IPS DF 6.9 (cell line): ENCODE measurements at regions not wholly inside any gene's neighbourhood (a gene's known extent, or its start where the extent isn't known, plus 50 kb on each side); places are given as distances from the start of the nearest gene placed in this dataset.

Experiments used
- DNase-seq: peaks from one replicate; pipeline ENCODE4 v3.0.0-alpha.2; 2013; ENCODE audit warnings: low read depth, low spot score
- H3K27ac ChIP-seq: one replicate; pipeline ENCODE4 v1.5.1; 2013; ENCODE audit warnings: low read length, control low read depth
- H3K27me3 ChIP-seq: 2 replicates; pipeline ENCODE4 v1.6.1; 2013; ENCODE audit warnings: mild to moderate bottlenecking, low read length; ENCODE audit not compliant: control insufficient read depth, insufficient read depth
- H3K36me3 ChIP-seq: 2 replicates; pipeline ENCODE4 v1.6.1; 2013; ENCODE audit warnings: low read length; ENCODE audit not compliant: control insufficient read depth, insufficient read depth
- H3K4me1 ChIP-seq: 2 replicates; pipeline ENCODE4 v1.6.1; 2013; ENCODE audit warnings: low read length; ENCODE audit not compliant: control insufficient read depth, insufficient read depth
- H3K4me3 ChIP-seq: 2 replicates; pipeline ENCODE4 v1.5.1; 2013; ENCODE audit warnings: mild to moderate bottlenecking, low read length
- H3K9me3 ChIP-seq: 2 replicates; pipeline ENCODE4 v1.6.1; 2013; ENCODE audit warnings: low read length, inconsistent platforms; ENCODE audit not compliant: control insufficient read depth, insufficient read depth
- WGBS: extraction: QIAGEN DNeasy Blood & Tissue Kit; methylation state at CpG from one replicate; pipeline ENCODE4 v1.1.7; 2013; ENCODE audit warnings: mixed read lengths, missing lambda C conversion rate; ENCODE audit not compliant: insufficient read length, insufficient coverage; 5-methylcytosine and 5-hydroxymethylcytosine counted together

DNA sequence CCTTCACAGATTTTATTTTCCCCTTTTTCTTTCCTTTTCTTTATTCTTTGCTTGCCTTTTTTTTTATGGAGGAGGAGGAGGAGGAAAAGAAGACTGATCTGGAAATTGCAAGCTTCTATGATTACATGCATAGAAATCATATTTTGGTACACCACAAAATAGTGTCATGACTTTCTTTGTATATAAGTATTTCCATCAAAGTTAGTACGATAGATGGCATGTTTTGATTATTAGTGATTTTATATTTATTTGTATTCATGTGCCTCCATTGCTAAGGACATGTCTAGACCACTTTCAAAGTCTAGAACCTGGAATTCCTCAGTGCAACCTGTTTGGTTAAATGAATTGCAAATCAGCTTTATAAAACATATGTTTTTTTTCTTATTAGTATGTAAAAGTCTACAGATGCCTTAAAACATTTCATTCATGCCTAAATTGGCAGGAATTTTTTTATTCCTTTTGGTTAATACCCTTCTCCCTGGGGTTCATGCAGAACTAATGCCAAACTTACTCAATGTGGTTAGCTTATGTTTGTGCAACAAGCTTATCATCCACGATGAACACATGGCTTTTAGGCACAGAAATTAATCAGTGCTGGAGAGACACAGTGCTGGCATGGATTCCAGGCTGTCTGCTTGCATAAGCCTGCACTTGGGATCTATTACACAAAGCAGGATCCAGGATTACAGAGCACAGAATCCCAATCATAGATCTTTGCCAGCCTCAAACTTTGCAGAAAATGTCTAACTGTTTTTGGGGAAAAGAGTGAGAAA is 213.1 kb downstream of the CHRM2 start:
- H3K36me3 ChIP-seq = no peaks in the 10 kb centered on the region
- no peaks in the 10 kb centered on the region for H3K4me1 ChIP-seq
- no peaks in the 10 kb centered on the region for H3K9me3 ChIP-seq
- no CpG with 5 or more reads among the region's 2 CpGs for WGBS
- no peak overlapping the region for H3K4me3 ChIP-seq
- H3K27ac ChIP-seq = no peak overlapping the region
- no peaks in the 10 kb centered on the region for H3K27me3 ChIP-seq
- no peak for DNase-seq

DNA sequence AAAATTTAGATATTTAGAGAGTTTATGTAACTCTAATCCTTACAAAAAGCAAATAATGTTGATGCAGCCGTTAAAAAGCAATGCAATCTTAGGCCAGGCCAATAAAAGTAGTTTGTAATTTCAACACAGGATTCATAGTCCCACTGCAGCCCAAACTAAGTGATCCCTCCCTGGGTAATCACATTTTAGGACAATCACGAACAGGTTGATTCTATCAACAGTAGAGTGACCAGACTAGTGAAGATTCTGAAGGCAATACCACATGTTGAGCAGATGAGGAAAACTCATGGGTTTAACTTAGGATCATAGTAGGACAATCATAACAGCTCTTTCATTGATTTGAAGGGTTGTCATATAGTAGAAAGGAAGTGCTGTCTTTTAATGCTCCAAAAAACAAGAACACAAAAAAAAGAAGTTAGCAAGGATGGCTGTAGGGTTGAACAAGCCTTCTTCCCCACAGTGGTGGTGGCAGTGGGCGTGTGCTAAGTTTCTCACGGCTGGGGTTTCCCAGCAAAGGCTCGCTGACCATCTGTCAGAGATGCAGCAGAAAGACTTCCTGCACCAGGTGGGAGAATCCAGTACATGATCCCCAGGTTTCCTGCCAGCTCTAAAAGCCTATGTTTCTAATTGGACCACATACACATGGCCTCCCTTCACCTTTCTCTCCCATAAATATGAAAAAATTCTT is 212.2 kb downstream of the CHRM2 start:
- H3K36me3 ChIP-seq = no peaks in the 10 kb centered on the region
- no peaks in the 10 kb centered on the region for H3K9me3 ChIP-seq
- no peaks in the 10 kb centered on the region for H3K27me3 ChIP-seq
- no peaks in the 10 kb centered on the region for H3K4me1 ChIP-seq
- no peak overlapping the region for H3K27ac ChIP-seq
- DNase-seq = no peak
- H3K4me3 ChIP-seq = no peak overlapping the region
- no CpG with 5 or more reads among the region's 5 CpGs for WGBS

DNA sequence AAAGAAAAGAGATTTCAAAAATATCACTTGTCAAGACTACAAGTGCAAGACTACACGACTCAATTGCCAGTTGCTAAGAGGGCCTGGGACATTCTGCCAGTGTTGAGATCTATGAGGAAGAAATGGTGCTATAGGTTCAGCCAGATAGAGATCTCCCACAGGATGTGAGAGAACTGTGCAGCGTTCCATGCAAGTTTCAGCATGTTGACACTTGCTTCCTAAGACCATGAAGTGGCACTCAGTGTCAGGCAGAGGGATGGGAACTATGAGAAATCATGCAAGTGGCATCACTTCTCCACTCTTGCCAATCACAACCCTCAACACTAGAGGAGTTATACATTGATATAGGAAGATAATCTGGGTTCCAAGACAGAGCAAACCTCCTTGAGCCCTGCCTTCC is 210.3 kb downstream of the CHRM2 start:
- Histone ChIP-seq H3K27me3 (no peaks in the 10 kb centered on the region), H3K4me1 (no peaks in the 10 kb centered on the region), H3K36me3 (no peaks in the 10 kb centered on the region), H3K27ac (no peak overlapping the region), H3K4me3 (no peak overlapping the region), H3K9me3 (no peaks in the 10 kb centered on the region)
- DNase-seq = no peak
- WGBS = no CpG with 5 or more reads among the region's 2 CpGs

DNA sequence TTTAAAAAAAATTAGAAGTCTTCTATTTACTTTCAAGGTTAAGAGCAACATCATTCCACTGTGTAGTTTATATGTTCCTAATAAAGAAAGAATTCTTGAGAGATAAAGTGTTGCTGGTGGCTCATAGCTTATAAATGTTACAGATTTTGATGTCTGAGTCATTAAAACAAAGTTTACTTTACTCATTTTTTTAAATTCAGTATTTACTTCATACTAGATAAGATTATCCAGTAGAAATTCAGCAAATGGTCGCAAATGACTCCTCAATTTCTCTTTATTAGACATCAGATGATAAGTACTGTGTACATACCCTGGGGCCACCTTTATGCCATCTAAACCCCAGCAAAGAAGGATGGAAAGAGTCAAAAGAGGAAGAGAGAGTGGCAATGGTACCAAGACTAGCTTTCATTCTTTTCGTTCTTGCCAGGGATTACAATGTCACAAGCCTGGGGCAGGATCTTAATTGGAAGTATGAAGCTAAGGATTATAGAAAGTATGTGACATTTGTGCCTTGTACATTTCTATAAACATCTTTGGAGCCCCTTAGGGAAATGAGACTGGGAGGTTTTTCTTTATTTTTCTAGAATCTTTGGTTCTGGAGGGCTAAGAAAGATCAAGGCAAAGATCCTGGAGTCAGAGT is 206.1 kb downstream of the CHRM2 start:
- no CpG with 5 or more reads among the region's 2 CpGs for WGBS
- Histone ChIP-seq H3K27me3 (no peaks in the 10 kb centered on the region), H3K27ac (no peak overlapping the region), H3K9me3 (no peaks in the 10 kb centered on the region), H3K4me1 (no peaks in the 10 kb centered on the region), H3K4me3 (no peak overlapping the region), H3K36me3 (no peaks in the 10 kb centered on the region)
- no peak for DNase-seq

DNA sequence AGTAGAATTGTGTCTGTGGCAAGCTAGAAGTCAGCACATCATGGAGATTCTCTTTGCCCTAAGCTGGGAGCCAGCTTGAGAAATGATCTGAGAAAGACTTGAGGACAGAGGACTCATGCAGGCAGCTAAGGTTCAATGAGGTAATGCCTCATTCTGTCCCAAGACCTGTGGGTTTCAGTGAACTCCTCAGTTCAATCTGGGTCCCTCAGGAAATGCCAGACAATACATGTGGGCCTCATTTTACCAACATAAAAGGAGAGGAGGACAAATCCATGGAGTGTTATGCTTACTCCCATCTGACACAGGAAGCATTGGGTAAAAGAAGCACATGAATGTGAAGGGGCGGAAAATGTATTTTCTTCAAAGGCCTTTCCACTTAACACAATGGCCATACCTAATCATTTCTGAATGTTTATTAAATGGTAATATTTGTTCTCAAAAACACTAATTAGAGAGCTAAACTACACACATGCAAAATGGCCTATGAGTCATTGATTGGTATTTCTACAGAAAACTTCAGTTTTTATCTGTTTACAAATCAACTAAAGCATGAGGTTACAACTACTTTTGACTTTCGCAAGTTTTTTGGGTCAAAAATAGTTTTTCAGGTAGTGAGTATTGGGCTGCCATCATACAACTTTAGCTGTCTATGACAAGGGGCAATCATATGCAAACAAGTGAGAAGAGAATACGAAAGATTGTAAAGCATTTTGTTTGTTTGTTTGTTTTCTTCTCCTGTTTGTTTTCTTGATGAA is 205.3 kb downstream of the CHRM2 start:
- H3K9me3 ChIP-seq = no peaks in the 10 kb centered on the region
- DNase-seq = no peak
- no peak overlapping the region for H3K4me3 ChIP-seq
- no peaks in the 10 kb centered on the region for H3K36me3 ChIP-seq
- no peak overlapping the region for H3K27ac ChIP-seq
- no CpG with 5 or more reads among the region's 3 CpGs for WGBS
- H3K27me3 ChIP-seq = no peaks in the 10 kb centered on the region
- no peaks in the 10 kb centered on the region for H3K4me1 ChIP-seq
